8988T (cell line): ENCODE measurements at regions not wholly inside any gene's neighbourhood (a gene's known extent, or its start where the extent isn't known, plus 50 kb on each side); places are given as distances from the start of the nearest gene placed in this dataset.
"Not testable (repeated sequence)": the region's sequence is repeated elsewhere in the genome, so short reads cannot be mapped to it uniquely, and the experiment has no call there.

ENCODE experiments used
- DNase-seq: peaks from one replicate; pipeline ENCODE4 v3.0.0; 2011

DNA sequence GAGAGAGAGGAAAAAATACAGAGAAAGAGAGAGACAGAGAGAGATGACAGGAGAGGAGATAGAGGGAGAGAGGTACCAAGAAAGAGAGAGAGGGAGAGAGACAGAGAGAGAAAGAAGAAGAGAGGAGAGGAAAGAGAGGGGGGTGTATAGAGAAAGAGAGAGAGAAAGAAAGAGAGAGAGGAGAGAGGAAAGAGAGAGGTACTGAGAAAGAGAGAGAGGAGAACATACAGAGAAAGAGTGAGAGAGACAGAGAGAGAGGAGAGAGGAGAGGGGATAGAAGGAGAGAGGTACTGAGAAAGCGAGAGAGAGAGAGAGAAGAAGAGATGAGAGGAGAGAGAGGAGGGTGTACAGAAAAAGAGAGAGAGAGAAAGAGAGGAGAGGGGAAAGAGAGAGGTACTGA is 269.4 kb downstream of the CRLF2 start:
- DNase-seq: no peak

DNA sequence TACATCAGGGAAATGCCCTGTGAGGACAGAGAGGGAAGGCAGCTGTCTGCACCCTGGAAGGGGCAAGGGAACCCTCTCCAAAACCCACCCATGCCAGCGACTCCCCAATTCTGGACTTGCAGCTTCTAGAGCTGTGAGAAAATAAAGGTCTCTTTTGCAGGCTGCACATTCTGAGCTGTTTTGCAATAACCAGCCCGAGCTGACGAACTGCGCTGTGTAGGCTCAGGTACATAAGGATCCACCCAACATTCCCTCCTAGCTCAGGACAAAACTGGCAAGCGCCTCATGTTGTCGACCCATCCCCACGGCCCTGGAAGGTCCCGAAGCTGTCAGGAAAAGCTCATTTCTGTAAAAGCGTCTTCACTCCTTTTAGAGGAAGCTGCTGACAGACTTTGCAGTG is 271.8 kb downstream of the CRLF2 start:
- DNase-seq: no peak

DNA sequence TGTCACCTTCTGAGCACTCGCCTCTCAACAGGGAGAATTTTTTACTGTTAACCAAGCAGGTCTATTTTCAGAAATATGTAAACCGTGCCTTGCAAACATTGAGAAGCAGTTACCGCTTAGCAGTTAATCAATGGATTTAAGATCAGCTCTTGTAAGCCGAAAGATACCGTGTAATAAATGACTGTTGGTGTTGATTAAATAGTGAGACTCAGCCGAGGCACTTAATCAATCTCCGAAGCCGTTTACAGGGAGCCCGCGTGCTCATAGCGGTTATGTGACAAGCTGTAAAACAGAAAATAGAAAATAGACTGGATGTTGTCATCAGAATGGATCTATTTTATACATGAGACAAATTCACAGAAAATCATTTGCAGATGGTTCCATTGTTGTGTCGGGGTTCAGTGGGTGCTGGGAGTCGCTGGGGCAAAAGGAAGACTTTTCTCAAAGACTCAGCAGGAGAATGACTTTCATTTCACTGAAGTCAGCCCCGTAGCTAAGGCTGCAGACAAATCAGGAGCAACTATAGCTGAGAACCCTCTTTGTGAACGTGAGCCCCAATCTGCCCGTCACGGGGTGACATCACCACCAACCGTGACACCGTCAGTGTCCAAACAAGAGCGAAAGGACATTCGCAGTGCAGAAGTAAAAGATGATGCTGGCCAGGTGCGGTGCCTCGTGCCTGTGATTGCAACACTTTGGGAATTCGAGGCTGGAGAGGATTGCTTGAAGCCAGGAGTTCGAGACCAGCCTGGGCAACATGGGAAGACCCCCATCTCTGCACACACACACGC is 275.3 kb downstream of the CRLF2 start:
- no peak for DNase-seq

DNA sequence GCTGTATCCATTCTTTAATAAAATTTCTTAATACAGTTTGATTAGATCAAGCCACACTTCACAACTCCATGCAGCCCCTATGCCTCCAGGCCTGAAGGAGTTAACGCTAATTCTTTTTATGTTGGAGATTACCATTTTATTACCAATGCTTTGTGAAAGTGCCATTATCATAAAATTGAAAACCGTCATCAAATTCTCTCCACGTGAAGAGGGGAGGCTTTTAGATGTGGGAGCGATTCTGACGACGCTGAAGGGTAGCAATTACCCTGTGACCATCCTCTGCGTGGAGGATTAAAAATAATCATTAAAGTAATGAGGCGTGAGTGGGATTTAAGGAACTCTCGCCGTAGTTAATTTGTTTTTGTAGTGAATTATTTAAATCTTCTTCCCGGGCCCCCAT is 278.8 kb downstream of the CRLF2 start:
- DNase-seq: no peak

DNA sequence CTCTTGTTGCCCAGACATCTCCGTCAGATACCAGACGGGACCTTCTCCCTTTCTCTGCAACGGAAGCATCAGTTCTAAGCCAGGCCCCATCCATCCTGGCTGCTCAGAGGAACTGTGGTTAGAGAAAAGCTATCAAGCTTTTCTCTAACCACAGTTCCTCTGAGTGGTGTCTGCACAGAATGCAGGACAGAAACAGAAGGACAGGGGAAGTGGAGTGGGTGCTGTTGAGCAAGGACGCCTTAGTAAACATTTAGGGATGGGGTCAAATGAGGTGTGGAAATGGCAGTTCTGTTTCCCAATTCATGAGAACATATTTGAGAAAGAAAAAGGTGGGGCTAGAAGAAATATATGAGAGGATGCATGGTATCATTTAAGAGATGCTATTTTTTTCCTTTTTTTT is 283.8 kb downstream of the CRLF2 start:
- no peak for DNase-seq

DNA sequence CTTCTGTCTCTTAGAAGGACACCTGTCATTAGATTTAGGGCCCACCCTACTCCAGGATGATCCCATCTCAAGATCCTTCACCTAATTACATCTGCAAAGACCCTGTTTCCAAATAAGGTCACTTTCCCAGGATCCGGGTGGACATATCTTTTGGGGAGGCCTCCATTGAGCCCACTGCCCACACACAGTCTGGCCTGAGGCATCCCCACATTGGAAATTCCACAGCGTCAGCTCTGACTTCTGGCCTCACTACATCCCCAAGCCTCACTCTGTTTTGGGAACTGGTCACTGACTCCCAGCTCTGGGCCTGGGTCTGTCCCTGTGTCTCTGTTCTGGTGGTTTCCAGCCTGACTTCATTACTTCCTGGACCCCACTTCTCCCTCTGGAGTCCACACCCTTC is 285.5 kb downstream of the CRLF2 start:
- no peak for DNase-seq

DNA sequence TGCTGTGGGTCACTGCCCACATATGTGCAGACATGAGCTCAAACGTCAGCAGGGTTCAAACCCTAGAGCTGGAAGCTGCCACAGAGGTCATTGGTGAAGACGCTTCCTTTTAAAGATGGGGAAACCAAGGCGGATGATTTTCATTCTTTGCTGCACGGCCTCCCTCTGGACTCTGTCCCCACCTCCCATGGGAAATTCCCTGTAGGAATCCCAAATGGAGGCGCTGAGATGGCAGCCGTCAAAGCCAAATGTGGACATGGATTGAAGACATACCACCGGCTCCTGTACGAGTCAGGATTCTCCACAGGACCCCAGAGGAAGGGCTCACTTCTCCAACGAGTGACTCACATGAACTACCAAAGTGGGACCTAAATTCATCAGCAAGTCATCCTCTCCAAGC is 286.4 kb downstream of the CRLF2 start:
- DNase-seq: no peak

DNA sequence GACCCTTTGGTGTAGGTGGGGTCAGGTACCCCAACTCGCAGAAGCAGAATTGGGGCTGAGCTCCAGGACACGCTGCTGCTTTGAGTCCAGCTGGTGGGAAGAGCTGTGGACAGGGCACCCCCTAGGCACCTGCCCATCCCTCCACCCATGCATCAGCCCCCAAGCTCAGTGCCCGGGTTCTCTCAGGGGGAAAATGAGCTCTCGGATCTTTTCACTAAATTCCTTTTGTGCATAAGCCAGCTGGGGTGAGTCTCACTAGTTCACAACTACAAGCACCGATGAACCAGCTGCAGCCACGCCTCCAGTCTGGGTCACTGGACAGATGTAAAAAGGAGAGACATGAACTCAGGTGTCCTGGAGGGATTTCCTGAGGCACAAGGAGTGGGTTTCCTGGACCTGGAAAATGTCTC is 286.8 kb downstream of the CRLF2 start:
- DNase-seq: no peak

DNA sequence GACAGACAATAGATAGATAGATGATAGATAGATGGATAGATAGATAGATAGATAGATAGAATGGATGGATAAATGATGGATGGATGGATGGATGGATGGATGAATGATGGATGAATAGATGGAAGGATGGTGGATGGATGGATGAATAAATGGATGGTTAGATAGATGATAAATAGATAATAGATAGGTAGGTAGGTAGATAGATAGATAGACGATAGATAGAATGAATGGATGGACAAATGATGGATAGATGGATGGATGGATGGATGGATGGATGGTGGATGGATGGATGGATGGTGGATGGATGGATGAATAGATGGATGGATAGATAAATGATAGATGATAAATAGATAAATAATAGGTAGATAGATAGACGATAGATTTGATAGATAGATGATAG is 287.4 kb downstream of the CRLF2 start:
- no peak for DNase-seq

DNA sequence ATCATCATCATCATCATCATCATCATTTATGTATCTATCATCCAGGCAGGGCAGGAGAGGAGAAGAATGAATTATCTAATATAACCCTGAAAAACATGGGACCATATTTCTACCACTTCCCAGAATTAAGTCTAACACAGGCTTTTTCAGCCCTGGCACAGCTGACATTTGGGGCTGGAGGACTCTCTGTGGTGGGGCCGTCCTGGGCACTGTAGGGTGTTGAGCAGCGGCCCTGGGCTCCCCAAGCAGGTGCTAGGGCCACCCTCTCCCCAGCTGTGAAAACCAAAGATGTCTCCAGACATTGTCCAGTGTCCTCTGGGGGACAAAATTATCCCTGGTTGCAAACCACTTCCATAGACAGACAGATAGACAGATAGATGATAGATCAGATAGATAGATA is 288.4 kb downstream of the CRLF2 start:
- DNase-seq: no peak

DNA sequence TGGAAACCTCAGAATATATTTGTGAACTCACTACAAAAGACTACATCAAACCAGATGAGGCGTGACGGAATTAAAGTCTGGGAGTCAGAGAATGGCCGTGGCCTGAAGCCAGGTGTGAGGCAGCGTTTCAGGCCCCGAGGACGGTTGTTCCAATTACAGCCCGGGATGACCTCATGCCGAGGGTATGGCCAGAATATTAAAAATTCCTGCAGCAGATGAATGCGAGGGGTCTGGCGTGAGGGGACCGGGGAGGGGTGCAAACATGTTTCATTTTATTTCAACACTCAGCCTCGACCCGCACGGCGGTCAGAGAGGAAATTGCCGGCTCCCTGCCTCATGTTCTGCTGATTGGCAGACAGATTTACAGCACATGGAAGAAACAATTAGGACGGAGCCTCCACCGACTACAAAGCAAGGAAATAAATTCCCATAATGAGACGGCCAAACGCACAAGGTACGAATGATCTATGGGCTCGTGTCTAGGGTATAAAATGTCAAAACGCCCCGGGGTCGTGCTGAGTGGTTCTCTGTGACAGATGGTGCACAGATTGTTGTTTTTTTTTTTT is 289.7 kb downstream of the SHOX start:
- DNase-seq: no peak

DNA sequence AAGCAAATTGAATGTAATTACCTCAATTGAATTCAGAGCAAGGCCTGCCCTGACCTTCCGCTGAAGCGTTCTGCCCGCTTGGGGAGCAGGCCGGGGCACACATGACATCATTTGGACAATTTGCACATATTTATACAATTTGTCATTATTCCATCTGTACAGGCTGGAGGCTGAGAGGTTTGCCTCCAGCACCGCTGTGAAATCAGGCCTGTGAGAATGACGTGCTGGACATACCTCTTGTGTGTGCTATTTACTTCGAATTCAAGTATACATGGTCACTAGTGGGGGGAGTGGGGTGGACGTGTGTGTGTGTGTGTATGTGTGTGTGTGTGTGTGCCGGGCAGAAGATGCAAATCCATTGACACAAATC is 285.6 kb downstream of the SHOX start:
- DNase-seq: no peak

DNA sequence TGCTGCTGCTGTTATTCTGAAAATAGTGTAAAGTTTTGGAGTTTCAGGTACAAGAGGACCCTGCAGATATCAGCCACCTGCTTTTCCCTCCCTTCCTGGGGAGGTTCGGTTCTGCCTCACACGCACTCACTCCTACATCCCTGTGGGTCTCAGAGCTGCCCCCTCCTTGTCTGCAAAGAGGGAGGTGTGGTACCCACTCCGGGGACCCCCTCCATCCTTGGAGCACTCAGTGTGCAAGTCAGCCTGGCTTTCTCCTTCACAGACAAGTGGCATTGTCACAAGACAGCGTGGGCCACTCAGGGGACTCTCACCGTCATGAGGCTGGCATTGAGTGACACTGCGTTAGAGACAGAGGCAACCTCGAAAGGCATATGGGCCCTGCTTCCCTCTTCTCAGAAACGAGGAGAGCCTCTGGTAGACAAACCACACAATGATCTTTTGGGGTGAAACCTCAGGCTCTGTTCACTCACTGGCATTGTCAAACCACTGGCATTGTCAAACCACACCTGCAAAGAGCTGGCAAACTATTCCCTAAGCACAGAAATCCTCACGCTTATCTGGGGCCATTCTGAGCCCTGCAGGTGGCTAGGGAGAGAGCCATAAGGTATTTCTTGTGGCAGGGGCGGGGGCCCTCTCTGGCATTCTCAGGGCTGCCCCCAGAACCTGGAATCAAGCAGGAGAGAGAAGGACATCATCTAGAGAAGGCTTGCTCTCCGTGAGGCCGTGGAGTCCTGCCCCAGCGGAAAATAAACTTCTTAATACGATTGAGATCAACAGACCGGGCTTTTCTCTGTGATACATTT is 285.0 kb downstream of the SHOX start:
- no peak for DNase-seq

DNA sequence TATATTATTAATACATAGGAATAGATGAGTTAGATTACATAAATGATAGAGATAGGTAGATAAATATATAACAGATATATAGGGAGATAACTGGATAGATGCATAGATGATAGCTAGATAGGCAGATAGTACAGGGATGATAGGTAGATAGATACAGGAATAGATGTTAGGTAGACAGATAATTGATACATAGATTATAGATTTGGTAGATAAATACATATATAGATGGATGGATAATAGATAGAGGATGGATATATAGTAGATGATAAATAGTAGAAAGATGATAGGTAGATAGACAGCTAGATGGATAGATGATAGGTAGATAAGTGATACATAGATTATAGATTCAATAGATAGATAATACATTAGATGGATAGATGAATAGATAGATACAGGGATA is 283.6 kb downstream of the SHOX start:
- DNase-seq: no peak

DNA sequence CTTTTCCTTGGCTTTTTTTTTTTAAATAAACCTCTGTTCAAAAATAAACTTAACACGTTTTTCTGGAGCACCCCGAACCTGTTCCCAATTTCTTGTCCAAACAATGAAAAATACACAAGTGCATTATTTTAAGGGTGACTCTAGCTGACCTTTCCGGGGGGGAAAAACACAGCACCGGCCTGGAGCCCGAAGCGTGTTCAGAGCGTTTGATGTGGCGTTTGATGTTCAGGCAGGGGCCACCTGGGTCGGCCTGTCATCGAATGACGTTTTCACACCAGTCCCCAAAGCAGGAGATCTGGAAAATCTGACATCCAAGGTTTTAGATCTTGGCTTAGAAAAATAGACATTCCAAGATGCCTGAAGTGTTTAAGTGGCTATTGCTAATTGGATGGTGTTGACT is 282.1 kb downstream of the SHOX start:
- no peak for DNase-seq

DNA sequence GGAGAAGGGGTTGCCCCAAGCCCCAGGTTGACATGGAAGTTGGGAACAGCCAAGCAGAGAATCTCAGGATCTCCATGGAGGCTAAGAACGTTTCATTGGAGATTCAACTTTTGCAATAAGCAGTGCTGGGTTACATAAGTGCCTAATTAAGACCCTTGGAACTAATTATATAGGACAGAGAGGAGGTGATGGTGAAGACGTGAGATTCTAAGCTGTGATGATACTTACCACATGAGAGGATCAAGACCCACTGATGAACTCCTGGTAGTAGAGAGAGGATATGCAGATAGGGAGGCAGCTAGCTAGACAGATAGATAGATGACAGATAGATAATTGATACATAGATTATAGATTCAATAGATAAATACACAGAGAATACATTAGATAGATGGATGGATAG is 278.5 kb downstream of the SHOX start:
- not testable (repeated sequence) for DNase-seq

DNA sequence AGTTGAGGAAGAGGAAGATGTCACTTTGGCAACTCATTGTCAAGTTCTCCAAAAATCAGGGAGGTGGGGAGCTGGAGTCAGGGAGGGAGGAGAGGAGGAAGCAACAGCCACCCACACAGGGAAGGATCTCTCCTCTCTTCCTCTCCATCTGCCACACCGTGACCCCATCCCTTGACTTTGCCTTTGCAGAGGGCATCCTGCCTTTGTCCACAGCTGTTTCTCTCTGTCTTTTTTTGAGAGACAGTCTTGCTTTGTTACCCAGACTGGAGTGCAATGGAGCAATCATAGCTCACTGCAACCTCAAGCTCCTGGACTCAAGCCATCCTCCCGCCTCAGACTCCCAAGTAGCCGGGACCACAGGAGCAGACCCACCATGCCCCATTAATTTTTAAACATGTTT is 276.0 kb downstream of the SHOX start:
- DNase-seq: no peak

DNA sequence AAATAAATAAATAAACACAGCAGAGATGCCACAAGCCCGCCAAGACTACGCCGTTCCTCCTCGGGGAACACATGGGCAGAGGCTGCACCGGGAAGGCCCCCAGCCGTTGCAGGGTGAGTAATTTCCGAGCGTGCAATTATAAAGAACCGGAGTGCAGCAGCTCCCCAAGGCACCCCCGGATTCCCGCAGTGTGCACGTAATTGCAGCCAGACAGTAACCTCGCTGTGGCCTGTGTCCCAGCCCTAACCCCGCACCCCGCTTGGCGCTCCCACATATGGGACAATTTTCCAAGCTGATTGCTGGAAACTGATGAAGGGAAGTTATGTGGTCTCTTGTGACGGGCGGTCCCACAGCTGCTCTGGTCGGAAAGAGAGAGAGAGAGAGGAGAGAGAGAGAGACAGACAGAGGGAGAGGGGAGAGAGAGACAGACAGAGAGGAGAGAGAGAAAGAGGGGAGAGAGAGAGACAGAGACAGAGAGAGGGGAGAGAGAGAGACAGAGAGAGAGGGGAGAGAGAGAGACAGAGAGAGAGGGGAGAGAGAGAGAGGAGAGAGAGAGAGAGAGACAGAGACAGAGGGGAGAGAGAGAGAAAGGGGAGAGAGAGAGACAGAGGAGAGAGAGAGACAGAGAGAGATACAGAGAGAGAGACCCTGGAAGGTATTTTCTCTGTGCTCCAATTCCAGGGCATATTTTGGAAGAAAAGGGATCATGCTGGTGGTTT is 275.4 kb downstream of the SHOX start:
- DNase-seq: no peak

DNA sequence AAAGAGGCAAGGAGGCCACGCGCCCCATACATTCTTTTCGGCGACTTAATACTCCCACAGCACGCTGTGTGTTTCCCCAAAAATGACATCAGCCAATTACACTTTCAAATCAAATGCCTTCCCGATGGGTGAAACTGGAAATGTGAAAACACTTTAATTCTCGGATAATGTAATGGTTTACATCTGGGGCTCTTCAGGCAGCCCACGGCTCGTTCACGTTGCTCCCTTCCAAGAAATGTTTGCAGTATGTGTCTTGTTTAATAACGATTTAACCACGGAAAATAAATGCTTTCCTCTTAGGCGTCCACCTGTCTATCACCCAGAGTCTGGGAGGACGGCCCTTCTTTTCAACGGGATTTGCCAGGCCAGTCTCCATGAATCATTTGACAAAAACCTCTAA is 272.5 kb downstream of the SHOX start:
- no peak for DNase-seq

DNA sequence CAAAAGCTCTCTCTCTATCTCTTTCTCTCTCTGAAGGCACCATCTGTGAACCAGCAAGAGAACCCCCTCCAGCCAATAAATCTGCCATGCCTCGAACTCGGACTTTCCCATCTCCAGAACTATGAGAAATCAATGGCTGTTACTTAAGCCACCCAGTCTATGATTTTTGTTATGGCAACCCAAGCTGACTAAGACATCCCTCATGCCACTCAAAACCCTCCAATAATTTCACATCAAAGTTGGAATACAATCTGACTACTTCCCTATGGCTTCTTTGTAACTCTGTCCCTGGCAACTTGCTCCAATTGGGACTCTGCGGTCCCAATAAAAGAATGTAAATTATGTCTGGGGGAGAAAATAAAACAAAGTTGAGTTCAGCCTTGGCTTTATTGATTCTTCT is 265.7 kb downstream of the SHOX start:
- no peak for DNase-seq

DNA sequence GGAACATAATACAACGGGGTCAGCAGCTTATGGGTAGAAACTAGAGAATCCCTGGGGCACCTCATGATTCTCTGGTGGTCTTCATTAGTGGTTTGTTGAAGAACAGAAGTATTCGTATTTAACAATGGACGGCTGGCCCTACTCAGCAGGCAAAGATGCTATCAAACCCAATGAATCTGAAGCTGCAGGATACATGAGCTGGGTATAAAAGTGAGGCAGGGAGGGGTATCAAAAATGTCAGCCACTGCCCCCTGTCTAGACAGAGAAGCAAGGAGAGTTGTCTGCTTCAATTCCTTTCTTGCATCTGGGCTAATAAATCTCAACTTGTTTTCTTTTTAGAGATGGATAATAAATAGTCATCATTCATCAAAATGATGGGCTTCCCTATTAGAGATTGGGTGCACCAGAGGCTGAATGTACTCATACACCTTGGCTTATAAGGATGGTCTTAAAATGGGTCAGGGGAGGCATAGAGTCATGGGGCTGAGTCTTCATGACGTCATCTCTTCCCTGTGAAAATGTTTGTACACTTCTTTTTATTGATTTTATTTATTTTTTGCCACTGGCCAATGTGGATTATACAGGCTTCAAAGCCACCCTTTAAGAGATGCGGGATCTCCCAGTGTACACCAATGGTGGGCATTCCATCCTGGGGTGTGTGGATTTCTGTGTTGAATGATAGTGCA is 259.5 kb downstream of the SHOX start:
- no peak for DNase-seq

DNA sequence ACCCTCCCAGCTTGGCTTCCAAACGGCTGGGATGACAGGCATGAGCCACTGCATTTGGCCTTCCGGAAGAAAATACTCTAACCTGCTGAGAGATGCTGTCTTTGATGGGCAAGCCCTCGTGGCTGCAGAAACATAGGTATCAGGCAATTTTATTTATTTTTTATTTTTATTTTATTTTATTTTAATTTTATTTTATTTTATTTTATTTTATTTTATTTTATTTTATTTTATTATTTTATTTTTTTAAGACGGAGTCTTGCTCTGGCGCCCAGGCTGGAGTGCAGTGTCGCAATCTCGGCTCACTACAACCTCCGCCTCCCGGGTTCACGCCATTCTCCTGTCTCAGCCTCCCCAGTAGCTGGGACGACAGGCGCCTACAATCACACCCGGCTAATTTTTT is 257.1 kb downstream of the SHOX start:
- not testable (repeated sequence) for DNase-seq

DNA sequence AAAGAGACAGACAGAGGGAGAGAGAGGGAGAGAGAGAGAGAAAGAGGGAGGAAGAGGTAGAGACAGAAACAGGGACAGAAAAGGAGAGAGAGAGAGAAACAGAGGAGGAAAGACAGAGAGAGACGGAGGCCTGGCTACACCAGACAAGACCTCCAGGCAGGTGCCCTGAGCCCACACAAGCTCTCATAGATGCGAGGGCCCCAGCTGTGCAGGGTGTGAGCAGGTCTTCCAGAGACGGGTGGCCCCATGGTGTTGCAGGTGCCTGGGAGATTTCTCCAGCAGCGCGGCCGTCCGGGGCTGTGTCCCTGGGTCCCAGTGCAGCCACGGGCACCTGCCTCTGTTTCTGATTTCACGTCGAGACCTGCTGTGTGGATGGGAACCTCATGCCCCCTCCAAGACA is 253.0 kb downstream of the SHOX start:
- no peak for DNase-seq
